GM12873 (cell line): ENCODE measurements at regions not wholly inside any gene's neighbourhood (a gene's known extent, or its start where the extent isn't known, plus 50 kb on each side); places are given as distances from the start of the nearest gene placed in this dataset.

Experiments used
- TF ChIP-seq, protein P1 (sequence below): IDR thresholded peaks from 2 replicates; pipeline ENCODE4 v1.5.1; 2012; ENCODE audit warnings: low read depth, mild to moderate bottlenecking, moderate library complexity, low read length, control low read depth; ENCODE audit not compliant: insufficient read depth; ENCODE audit errors: missing control alignments

DNA sequence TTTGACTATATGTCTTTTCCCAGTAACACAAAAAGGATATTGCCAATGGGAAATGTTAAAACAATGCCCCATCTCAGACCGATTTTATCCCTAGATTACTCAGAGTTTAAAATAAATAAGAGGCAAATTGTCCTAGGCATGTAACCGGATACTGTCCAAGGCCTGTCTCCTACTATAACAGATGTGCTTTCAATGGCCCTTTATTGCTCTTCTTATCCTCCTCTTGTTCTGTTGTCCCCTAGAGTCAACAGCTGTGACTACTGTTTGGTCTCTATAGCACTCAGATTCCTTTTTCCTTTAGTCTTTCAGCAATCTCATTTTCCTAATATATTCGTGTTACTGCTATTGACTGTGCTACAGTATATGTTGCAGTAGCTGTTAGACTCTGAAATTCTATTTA lies 66.8 kb upstream of the PLS3 start:
- TF ChIP-seq, protein P1, sequence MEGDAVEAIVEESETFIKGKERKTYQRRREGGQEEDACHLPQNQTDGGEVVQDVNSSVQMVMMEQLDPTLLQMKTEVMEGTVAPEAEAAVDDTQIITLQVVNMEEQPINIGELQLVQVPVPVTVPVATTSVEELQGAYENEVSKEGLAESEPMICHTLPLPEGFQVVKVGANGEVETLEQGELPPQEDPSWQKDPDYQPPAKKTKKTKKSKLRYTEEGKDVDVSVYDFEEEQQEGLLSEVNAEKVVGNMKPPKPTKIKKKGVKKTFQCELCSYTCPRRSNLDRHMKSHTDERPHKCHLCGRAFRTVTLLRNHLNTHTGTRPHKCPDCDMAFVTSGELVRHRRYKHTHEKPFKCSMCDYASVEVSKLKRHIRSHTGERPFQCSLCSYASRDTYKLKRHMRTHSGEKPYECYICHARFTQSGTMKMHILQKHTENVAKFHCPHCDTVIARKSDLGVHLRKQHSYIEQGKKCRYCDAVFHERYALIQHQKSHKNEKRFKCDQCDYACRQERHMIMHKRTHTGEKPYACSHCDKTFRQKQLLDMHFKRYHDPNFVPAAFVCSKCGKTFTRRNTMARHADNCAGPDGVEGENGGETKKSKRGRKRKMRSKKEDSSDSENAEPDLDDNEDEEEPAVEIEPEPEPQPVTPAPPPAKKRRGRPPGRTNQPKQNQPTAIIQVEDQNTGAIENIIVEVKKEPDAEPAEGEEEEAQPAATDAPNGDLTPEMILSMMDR, result no peak

DNA sequence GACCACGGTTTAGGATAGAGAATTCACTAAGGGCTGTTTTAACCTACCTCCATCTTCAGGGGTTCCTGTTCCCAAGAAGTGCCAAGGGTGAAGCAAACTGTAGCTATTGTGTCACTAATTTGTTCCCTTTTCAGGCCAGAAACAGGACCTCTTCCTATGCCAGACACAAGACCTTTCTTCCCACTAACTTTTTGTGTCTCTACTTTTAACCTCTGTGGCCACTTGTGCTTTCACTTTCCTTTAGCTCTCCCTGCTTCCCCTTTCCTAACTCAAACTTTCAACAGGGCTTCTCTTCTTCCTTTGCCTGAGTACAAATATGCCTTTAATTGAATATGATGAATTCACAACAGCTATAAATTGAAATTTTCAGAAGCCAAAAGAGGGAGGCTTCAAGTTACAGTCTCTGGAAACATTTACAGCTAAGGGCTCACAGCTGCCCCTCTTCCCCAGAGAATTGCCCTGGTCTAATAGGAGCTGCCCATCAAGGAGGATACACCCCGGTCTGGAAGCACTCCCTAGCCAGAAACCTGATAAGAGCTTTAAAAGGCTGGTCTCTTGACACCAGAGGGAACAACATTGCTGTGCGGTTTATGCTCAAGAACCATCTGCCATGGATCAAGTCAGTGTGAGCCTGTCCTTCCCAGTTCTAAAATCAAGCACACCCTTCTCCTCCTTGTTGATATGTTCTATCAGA lies 61.7 kb upstream of the PLS3 start:
- TF ChIP-seq, protein P1, result no peak

DNA sequence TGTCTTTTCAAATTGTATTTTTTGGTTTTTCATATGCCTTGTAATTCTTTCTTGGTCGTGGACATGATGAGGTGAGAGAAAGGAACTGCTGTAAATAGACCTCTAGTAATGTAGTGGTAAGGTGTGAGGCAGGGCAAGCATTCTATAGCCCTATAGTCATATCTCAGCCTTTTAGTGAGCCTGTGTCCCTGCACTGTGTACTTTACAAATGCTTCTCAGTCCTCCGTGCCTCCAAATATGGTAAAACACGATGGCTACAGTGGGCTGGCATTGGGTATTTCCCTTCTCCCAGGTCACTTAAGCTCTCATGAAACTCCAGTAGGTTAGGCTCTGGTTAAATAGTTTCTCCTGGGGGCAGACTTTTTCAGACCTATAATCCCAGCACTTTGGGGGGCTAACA lies 57.9 kb upstream of the PLS3 start:
- TF ChIP-seq, protein P1, result no peak

DNA sequence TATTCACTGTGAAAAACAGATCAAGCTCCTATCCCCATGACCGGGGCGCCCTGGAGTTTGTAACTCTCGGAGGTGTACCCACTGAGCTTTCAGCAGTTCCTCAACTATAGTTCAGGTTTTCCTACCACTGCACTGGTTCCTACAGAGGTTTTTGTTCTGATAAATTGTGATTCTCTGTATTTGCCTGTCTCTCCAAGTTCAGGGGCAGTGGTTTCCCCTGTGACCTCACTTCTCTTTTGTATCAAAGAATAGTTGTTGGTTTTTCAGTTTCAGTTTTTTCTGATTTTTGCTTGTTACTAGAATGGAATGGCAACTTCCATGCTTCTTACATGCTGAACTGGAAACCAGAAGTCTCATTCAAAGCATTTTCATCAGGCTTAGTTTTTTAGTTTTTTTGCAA lies 56.8 kb upstream of the PLS3 start:
- TF ChIP-seq, protein P1, result no peak
